ENCODE measurements at regions not wholly inside any gene's neighbourhood (a gene's known extent, or its start where the extent isn't known, plus 50 kb on each side); places are given as distances from the start of the nearest gene placed in this dataset.
A peak's percentile ranks its signal among the peaks of the same experiment; 100 is the strongest.
"Not testable (repeated sequence)": the region's sequence is repeated elsewhere in the genome, so short reads cannot be mapped to it uniquely, and the experiment has no call there.

GRCh38 chr5:123705741-123706140, 193.8 kb downstream of the CSNK1G3 start:
- no peak overlapping the region for H2AFZ ChIP-seq
- H3K9ac ChIP-seq, result no peak overlapping the region
- in situ Hi-C loops (cut with MboI), result no loop called here
- H3K9me2 ChIP-seq (ENCODE audit: insufficient read depth), result no peaks in the 10 kb centered on the region
- no peaks in the 10 kb centered on the region for H3K36me3 ChIP-seq (ENCODE audit: low read depth)
- DNase-seq, result peak; percentile 79
- 10 to 24% methylated on average over 1 of the region's 1 CpG for WGBS, 2 experiments (ENCODE audit: low coverage in 1 of 2, low lambda C conversion rate in 2 of 2, missing lambda C conversion rate in 2 of 2)
- no peak overlapping the region for H3K4me3 ChIP-seq
- H3K4me2 ChIP-seq (ENCODE audit: unreplicated experiment), result peak overlapping the region; percentile 2
- no peaks in the 10 kb centered on the region for H3K9me3 ChIP-seq (ENCODE audit: low read depth)
- no peaks in the 10 kb centered on the region for H4K20me1 ChIP-seq (ENCODE audit: insufficient read depth)
- TF ChIP-seq EZH2phosphoT487 (IDR thresholded peaks at IDR 0.05; ENCODE audit: insufficient read depth, low read depth) (no peak), EZH2 (IDR thresholded peaks at IDR 0.05; ENCODE audit: insufficient read depth, poor library complexity, severe bottlenecking) (no peak)
- no peaks in the 10 kb centered on the region for H3K79me2 ChIP-seq (ENCODE audit: insufficient read depth)
- H3K27ac ChIP-seq, result peak overlapping the region; percentile 37
- H3K4me1 ChIP-seq (ENCODE audit: insufficient read depth), result peaks cover 54% of the 10 kb centered on the region
- no peaks in the 10 kb centered on the region for H3K27me3 ChIP-seq (replicated peaks; ENCODE audit: insufficient read depth)
- peaks cover 71% of the 10 kb centered on the region for H3F3A ChIP-seq (ENCODE audit: insufficient read depth)

- H3K4me3 ChIP-seq, result peak overlapping the region; percentile 51
- H4K20me1 ChIP-seq (ENCODE audit: insufficient read depth), result no peaks in the 10 kb centered on the region
- peak overlapping the region; percentile 79 for H3K4me2 ChIP-seq (ENCODE audit: unreplicated experiment)
- no peaks in the 10 kb centered on the region for H3K9me3 ChIP-seq (ENCODE audit: low read depth)
- in situ Hi-C loops (cut with MboI), result no loop called here
- peak overlapping the region; percentile 95 for H3K27ac ChIP-seq
- no peak for TF ChIP-seq EZH2 (IDR thresholded peaks at IDR 0.05; ENCODE audit: insufficient read depth, poor library complexity, severe bottlenecking)
- TF ChIP-seq EZH2phosphoT487 (IDR thresholded peaks at IDR 0.05; ENCODE audit: insufficient read depth, low read depth), result no peak
- DNase-seq, result peak; percentile 6
- no peaks in the 10 kb centered on the region for H3K36me3 ChIP-seq (ENCODE audit: low read depth)
- peaks cover 50% of the 10 kb centered on the region for H3F3A ChIP-seq (ENCODE audit: insufficient read depth)
- H3K4me1 ChIP-seq (ENCODE audit: insufficient read depth), result peaks cover 54% of the 10 kb centered on the region
- no peaks in the 10 kb centered on the region for H3K27me3 ChIP-seq (replicated peaks; ENCODE audit: insufficient read depth)
- no peaks in the 10 kb centered on the region for H3K9me2 ChIP-seq (ENCODE audit: insufficient read depth)
- peak overlapping the region; percentile 68 for H3K9ac ChIP-seq
- H3K79me2 ChIP-seq (ENCODE audit: insufficient read depth), result no peaks in the 10 kb centered on the region
- peak overlapping the region; percentile 33 for H2AFZ ChIP-seq
- 65 to 67% methylated on average over 3 of the region's 3 CpGs for WGBS, 2 experiments (ENCODE audit: low coverage in 1 of 2, low lambda C conversion rate in 2 of 2, missing lambda C conversion rate in 2 of 2)
Observed at GRCh38 chr5:123701511-123702200, 189.7 kb downstream of the CSNK1G3 start.

GRCh38 chr5:123700624-123701287, 188.8 kb downstream of the CSNK1G3 start:
- Histone ChIP-seq H2AFZ (peak overlapping the region; percentile 33), H3K27me3 (replicated peaks; ENCODE audit: insufficient read depth) (no peaks in the 10 kb centered on the region), H3K4me2 (ENCODE audit: unreplicated experiment) (peak overlapping the region; percentile 79), H3K79me2 (ENCODE audit: insufficient read depth) (no peaks in the 10 kb centered on the region), H3K9ac (peak overlapping the region; percentile 71), H3K4me1 (ENCODE audit: insufficient read depth) (peaks cover 50% of the 10 kb centered on the region), H3K9me2 (ENCODE audit: insufficient read depth) (no peaks in the 10 kb centered on the region), H3K4me3 (peak overlapping the region; percentile 51), H4K20me1 (ENCODE audit: insufficient read depth) (no peaks in the 10 kb centered on the region), H3K9me3 (ENCODE audit: low read depth) (no peaks in the 10 kb centered on the region), H3F3A (ENCODE audit: insufficient read depth) (peaks cover 46% of the 10 kb centered on the region), H3K36me3 (ENCODE audit: low read depth) (no peaks in the 10 kb centered on the region), H3K27ac (peak overlapping the region; percentile 95)
- peak; percentile 97 for DNase-seq
- TF ChIP-seq EZH2phosphoT487 (IDR thresholded peaks at IDR 0.05; ENCODE audit: insufficient read depth, low read depth) (peak; percentile 82; the same call in 1 of the 2 replicates), EZH2 (IDR thresholded peaks at IDR 0.05; ENCODE audit: insufficient read depth, poor library complexity, severe bottlenecking) (no peak)
- WGBS, 2 experiments (ENCODE audit: low coverage in 1 of 2, low lambda C conversion rate in 2 of 2, missing lambda C conversion rate in 2 of 2), result 1 to 2% methylated on average over 6 of the region's 6 CpGs
- in situ Hi-C loops (cut with MboI), result no loop called here

- H3K9me3 ChIP-seq (ENCODE audit: low read depth), result no peaks in the 10 kb centered on the region
- peaks cover 41% of the 10 kb centered on the region for H3K4me1 ChIP-seq (ENCODE audit: insufficient read depth)
- in situ Hi-C loops (cut with MboI), result no loop called here
- H3K4me3 ChIP-seq, result no peak overlapping the region
- no peaks in the 10 kb centered on the region for H3K9me2 ChIP-seq (ENCODE audit: insufficient read depth)
- H3K27me3 ChIP-seq (replicated peaks; ENCODE audit: insufficient read depth), result no peaks in the 10 kb centered on the region
- peaks cover 42% of the 10 kb centered on the region for H3F3A ChIP-seq (ENCODE audit: insufficient read depth)
- H3K9ac ChIP-seq, result peak overlapping the region; percentile 71
- no peaks in the 10 kb centered on the region for H4K20me1 ChIP-seq (ENCODE audit: insufficient read depth)
- WGBS, 2 experiments (ENCODE audit: low coverage in 1 of 2, low lambda C conversion rate in 2 of 2, missing lambda C conversion rate in 2 of 2), result 53 to 54% methylated on average over 2 of the region's 2 CpGs
- H3K27ac ChIP-seq, result peak overlapping the region; percentile 95
- H2AFZ ChIP-seq, result peak overlapping the region; percentile 31; the same call in 1 of the 2 replicates
- H3K79me2 ChIP-seq (ENCODE audit: insufficient read depth), result no peaks in the 10 kb centered on the region
- TF ChIP-seq EZH2phosphoT487 (IDR thresholded peaks at IDR 0.05; ENCODE audit: insufficient read depth, low read depth) (no peak), EZH2 (IDR thresholded peaks at IDR 0.05; ENCODE audit: insufficient read depth, poor library complexity, severe bottlenecking) (no peak)
- H3K4me2 ChIP-seq (ENCODE audit: unreplicated experiment), result peak overlapping the region; percentile 61
- H3K36me3 ChIP-seq (ENCODE audit: low read depth), result no peaks in the 10 kb centered on the region
- DNase-seq, result peak; percentile 56
Observed at GRCh38 chr5:123699571-123699970, 187.6 kb downstream of the CSNK1G3 start.

DNA sequence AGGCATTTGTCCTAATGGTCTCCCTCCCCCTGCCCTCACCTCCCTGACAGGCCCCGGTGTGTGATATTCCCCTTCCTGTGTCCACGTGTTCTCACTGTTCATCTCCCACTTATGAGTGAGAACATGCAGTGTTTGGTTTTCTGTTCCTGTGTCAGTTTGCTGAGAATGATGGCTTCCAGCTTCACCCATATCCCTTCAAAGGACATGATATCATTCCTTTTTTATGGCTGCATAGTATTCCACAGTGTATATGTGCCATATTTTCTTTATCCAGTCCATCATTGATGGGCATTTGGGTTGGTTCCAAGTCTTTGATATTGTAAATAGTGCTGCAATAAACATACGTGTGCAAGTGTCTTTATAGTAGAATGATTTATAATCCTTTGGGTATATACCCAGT, 187.0 kb downstream of the CSNK1G3 start:
- H3K4me3 ChIP-seq; H3K9me2 ChIP-seq (ENCODE audit: insufficient read depth); H3K27me3 ChIP-seq (replicated peaks; ENCODE audit: insufficient read depth); H4K20me1 ChIP-seq (ENCODE audit: insufficient read depth); H3K79me2 ChIP-seq (ENCODE audit: insufficient read depth); H3K27ac ChIP-seq; DNase-seq; H3K9me3 ChIP-seq (ENCODE audit: low read depth); H3K4me2 ChIP-seq (ENCODE audit: unreplicated experiment); H2AFZ ChIP-seq; H3K9ac ChIP-seq; in situ Hi-C loops (cut with MboI); H3K36me3 ChIP-seq (ENCODE audit: low read depth): not testable (repeated sequence)
- peaks cover 42% of the 10 kb centered on the region for H3F3A ChIP-seq (ENCODE audit: insufficient read depth)
- WGBS, 2 experiments (ENCODE audit: low coverage in 1 of 2, low lambda C conversion rate in 2 of 2, missing lambda C conversion rate in 2 of 2), result 97 to 98% methylated on average over 3 of the region's 3 CpGs
- peaks cover 41% of the 10 kb centered on the region for H3K4me1 ChIP-seq (ENCODE audit: insufficient read depth)
